Pons (tissue), 1 donor: ENCODE measurements at regions not wholly inside any gene's neighbourhood (a gene's known extent, or its start where the extent isn't known, plus 50 kb on each side); places are given as distances from the start of the nearest gene placed in this dataset.
A peak's percentile ranks its signal among the peaks of the same experiment; 100 is the strongest.

Experiments
- DNase-seq: peaks from one replicate; pipeline ENCODE4 v3.0.0-alpha.2; 2016; ENCODE audit warnings: low spot score

DNA sequence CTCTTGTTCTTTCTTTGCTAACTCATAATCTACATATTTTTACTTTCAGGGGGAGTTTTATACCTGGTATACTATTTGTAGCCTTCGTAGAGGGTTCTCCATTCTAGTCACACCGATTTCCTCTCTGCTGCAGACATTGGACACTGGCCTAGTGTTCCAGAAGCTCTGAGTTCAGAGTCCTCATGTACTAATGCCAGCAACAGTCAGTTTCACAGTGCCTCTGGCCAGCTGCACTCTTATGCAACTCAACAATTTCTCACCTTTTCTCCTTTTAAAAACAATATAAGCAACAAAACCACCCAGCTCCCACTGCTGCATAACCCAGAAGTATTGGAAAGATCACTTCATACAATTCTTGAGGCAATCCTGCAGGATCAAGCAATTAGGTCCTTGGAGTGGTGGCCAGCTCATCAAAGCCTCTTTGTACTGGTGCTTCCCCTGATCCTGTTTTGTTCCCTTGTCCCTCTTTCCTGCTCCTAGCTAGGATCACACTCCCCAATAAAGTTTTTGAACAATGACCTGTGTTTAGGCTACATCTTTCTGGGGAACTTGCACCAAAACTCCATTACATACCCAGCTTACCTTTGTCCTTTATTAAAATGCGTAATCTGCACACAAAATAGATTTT is 98.1 kb upstream of the TUT7 start:
- DNase-seq = no peak

DNA sequence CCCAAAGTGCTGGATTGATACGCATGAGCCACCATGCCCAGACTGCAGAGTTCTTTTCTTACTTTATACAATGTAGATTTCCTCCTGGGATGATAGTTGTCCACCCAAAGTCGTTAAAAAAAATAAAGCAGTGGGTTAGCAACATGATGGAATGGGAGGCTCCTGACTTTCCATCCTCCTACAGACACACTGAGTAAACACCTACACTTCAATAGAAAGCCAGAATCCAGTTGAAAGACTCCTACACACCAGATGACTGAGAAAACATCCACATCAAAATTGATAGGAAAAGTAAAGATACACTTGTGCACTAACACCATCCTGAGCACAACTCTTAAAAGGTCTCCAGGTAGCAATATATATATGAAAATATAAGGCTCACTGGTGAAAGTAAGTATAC is 95.0 kb upstream of the TUT7 start:
- DNase-seq = no peak

DNA sequence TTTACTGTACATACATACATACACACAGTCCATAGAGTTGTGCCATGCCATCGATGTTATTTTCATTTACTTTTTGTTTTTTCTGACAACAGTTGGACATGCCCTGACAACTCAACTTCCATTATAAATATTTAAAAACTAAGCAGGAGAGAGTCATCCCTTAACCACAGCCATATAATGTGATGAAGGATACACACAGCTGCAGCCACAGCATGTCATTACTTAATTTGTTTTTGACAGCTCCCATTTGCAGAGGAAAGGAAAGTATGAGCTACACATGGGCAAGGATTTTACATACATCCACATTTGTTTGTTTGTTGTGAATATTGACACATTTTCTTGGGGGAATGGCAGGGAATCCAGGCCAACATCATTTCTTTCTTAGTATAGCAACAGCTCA is 91.5 kb upstream of the TUT7 start:
- DNase-seq = no peak

DNA sequence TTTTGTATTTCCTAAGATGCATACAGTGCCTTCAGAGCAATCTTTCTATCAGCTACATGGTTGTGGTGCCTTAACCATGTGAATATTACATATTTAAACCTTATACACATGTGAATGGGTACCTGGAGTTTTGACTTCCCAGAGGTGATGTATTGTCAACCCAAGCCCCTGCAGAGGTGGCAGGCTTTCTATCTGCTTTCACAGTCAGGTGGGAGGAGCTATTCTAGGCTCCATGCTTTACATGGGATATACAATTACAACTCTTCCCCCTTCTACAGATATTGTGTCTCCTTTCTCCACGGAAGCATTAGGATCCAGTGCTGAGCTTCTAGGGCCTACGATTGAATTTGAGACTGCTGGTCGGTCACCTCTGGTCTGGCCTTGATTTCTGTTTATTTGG is 89.8 kb upstream of the TUT7 start:
- DNase-seq = no peak

DNA sequence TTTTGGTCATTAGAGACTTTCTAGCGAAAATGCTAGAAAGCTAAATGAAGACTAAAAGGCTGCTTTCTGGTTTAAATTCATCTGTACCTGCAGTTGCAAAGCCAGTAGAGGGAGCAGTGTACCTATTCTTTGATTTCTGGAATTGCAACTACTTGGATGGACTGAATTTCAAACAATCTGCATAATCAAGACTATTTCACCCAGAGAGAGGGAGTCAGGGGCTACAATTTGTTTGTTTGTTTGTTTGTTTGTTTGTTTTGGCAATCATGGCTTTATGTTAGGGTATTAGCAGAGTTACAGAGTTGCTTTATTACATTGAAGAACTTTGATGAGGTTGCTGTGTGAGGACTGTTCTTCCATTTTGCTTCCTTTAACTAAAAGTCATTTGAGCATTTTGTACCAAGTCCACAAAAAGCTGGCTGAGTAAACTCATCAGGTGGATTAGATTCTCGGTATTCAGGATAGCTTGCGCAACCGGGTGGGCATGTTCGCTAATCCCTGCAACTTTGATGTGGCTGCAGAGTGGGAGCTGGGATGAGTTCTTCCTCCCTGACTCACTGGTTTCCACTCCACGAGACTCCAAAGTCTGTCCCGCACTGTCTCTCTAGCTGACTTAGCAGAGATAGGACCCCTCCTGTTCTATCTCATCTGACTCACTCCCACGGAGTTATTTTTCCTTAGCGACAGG is 80.0 kb upstream of the TUT7 start:
- DNase-seq = peak; percentile 65

- no peak for DNase-seq
Measured at GRCh38 chr9:86424251-86424891, 70.2 kb upstream of the TUT7 start.

- DNase-seq = peak; percentile 58
Measured at GRCh38 chr9:86413971-86414880, 60.0 kb upstream of the TUT7 start.

GRCh38 chr9:86410281-86410680 is 56.1 kb upstream of the TUT7 start:
- no peak for DNase-seq

GRCh38 chr9:86408121-86408520 is 53.9 kb upstream of the TUT7 start:
- DNase-seq = no peak

DNA sequence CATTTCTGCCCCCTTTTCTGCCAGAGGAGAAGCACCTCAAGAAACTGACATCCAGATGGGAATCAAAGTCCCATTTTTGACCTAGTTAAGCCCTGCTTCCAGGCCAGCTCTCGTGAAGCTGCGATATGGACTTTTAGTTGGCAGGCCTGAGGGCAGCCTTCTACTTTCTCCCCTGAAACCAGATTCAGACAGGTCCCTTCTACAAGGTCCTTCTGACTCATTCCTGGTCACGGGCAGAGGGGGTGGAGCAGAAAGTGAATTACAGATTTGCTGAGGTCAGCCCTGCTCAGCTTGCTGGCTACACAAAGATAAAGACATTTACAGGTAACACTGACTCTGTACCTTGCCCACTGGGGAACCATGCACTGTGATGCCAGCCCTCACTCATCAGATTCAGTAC is 52.8 kb upstream of the TUT7 start:
- DNase-seq = no peak

DNA sequence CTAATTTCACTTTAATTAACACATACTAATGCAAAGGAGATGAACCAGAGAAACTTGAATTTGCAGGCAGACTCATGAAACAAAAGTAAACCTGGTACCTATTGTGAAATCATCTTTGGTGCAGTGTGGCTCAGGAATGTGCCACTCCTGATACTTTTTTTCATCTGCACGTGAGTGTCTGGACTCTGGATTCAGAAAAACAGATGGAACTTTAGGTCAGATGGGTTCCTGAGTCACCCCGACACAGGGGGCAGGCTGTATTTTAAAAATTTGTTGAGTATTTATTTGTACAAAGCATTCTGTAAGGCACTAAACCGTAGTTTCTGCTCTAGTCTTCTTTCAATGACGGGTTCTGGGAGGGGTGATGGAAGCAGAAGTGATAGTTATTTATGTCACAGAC is 52.2 kb upstream of the TUT7 start:
- DNase-seq = no peak

DNA sequence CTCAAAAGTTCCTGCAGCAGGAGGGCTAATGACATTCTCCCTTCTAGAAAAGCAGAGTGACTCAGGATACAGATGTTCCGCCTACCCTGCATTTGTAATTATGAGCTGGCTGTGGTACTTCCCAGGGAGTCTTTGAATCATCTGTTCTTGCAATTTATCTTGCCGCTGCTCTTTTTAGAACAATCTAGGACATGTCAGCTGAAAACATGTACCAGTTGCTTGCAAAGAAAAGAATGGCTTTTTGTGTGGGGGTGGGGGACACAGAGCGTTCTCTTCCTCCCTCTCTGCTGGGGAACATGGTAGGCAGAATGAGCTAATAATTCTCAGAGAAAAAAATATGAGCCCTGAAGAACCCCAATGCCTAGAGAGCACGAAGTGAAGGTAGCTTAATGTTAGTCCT is 51.7 kb upstream of the TUT7 start:
- DNase-seq = peak; percentile 29

GRCh38 chr9:86405086-86405491 is 50.9 kb upstream of the TUT7 start:
- peak; percentile 25 for DNase-seq
